CD4-positive, alpha-beta T cell treated with Interleukin-17A for 4 hours (primary cell): ENCODE measurements at regions not wholly inside any gene's neighbourhood (a gene's known extent, or its start where the extent isn't known, plus 50 kb on each side); places are given as distances from the start of the nearest gene placed in this dataset.
"Not testable (repeated sequence)": the region's sequence is repeated elsewhere in the genome, so short reads cannot be mapped to it uniquely, and the experiment has no call there.

Source experiments
- DNase-seq: peaks from one replicate; pipeline ENCODE4 v3.0.0-alpha.2; 2020; ENCODE audit warnings: mixed read lengths

DNA sequence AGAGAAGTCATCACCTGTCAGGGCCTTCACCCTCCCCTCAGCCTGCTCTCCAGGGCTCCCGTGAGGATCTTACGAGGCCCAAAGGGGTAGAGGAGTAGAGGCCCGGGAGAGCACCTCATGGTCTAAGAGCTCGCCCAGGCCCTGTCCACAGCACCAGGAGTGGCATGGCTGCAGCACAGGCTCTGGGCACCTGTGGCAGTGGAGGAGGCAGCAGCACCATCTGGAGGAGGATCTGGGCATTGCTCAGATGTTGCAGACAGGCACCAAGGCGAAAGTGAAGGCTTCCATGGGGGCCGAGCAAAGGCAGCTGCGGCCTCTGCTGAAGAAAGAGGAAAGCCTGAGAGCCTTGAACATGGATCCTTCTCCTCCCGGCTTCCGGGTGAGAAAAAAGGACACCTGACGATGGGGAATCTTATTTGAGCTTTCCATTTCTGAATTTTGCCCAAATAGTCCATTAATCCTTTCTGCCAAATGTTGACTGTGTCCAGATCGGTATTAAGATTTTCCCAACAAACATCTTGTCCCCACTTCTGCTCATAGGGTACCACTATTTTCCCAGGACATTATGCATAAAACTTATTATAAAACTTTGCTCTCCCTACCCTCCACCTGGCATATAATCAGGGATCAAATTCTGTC lies 604.7 kb downstream of the PTPRC start:
- DNase-seq = peak; percentile 63

DNA sequence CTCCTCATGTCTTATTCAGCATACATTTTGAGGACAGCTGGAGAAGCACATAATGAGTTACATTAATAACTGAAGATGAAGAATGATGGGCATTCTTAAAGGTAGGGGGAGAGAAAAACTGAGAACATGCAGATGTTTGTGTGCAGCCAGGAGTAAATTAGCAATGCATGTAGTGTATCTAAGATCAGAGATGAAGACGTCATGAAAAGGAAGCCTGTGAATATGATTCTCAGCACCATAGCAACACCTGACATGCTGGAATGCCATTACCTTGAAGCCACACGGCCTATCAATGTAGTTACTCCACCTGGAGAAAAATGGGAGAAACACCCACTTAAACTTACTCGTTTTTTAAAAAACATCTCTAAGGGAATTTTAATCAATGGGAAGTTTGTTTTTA lies 607.1 kb downstream of the PTPRC start:
- no peak for DNase-seq

DNA sequence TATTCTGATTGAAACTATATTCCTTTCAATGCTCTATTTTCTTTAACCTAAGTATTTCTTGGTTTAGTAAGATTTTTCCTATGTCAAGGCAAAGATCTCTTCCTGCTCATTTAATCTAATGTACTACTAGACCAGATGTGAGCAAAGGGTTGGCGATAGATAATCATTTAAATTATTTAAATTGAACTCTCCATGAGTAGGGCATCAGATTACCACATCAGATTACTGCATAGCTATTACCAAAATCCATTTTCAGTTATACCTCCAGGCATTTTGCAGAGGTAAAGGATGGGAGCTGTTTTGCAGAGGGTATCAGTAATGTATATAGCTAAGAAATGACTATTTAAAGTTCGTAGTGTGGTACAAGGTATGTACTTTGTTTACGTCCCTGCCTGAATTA lies 607.9 kb downstream of the PTPRC start:
- no peak for DNase-seq

DNA sequence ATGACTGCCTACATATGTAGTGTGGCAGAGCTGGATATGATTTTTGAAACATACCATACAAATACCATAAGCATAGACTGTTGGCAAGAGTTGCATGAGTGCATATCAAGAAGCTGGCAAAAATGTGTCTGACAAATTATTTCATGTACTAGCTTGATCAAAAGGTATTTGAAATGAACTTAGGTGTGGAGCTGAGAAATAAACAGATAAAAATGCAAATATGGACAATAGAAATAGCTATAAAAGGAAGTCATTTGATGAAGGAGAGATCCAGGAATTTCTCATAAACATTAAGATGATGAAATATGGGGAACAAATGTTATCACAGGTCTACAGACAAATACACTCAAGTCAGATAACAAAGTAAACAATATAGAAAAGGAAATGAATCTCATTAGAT lies 609.1 kb downstream of the PTPRC start:
- DNase-seq = no peak

DNA sequence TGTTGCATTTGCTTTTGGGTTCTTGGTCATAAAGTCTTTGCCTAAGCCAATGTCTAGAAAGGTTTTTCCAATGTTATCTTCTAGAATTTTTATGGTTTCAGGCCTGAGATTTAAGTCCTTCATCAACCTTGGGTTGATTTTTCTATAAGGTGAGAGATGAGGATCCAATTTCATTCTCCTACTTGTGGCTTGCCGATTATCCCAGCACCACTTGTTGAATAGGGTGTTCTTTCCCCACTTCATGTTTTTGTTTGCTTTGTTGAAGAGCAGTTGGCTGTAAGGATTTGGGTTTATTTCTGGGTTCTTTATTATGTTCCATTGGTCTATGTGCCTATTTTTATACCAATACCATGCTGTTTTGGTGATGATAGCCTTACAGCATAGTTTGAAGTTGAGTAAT lies 615.2 kb downstream of the PTPRC start:
- not testable (repeated sequence) for DNase-seq

DNA sequence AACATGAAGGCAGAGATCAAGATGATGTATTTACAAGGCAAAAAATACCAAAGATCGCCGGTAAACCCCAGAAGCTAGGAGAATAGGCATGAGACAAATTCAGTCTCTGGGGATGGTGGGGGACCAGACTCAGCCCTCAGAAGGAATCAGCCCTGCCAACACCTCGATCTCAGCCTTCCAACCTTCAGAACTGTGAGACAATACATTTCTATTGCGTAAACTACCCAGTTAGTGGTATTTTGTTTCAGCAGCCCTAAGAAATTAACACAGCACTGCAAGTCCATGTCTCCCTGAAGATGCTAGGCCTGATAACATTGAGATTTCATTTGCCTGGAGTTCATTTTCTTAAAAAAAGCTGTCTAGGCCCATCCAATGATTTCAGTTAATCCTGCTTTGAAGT lies 622.5 kb downstream of the PTPRC start:
- no peak for DNase-seq

DNA sequence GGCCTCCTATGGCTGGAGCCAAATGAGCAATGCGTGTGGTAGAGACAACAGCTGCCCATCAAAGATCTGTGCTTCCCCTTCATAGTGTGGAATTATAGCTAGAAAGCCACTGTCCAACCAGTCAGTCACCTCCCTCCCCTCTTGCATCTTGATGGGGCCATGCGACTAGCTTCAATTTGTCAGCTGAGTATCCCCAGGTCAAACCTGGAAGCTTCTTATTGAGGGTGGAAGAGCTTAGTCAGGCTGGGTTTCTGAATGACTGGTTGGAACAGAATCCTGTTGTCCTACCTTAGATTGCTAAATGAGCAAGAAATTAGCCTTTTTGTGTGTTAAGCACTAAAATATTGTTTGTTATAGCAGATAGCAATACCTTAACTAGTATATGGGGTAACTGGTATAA lies 625.4 kb downstream of the PTPRC start:
- DNase-seq = no peak

DNA sequence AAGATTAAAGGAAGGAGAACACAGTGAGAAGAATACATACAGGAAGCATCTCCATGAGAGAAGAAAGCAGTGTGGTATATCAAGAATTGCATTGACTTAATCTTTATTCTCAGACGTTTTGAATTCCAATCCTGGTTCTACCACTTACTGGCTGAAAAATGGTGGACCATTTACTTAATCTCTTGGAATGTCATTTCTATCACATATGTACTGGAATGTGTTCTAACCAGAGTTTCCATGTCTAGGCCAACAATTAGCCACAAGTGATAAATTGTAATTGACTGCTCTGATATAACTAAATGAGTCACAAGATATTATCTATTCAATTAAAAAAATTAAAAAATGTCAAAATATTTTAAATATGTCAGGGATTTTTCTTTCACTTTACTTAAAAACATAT lies 626.1 kb downstream of the PTPRC start:
- no peak for DNase-seq

DNA sequence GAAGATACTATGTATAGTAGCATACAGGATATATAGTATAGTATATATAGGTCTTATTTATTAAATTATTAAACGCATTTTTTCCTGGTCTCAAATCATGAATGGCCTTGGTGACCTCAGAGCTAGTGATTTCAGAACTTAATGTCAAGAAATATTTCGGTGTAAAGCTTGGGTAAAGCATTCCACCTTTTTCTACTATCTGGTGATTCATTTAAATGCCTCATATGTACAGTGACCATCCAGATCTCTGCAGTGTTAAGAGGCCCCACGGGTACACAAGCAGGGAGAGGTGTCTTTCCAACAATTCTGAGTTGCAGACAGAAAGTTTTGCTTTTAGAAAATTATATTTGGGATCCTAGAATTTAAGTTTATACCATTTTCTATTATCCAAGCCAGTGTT lies 626.5 kb downstream of the PTPRC start:
- DNase-seq = no peak

DNA sequence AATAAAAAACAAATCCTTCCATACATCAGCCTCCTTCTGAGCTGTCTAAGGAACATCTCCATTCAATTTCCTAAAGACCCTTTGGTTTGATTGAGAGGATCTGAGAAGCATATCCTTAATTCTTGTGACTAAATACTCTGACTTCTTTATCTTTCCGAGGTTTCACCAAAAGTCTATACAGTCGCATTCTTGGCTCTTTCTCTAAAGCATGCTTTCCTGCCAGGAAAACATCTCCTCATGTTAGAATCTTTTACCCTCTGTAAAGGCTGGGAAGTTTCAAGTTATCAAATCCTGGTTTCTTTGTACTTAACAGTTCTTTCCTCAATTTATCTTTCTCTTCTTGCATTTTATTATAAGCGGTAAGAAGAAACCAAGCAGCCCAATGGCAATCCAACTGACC lies 630.4 kb downstream of the PTPRC start:
- no peak for DNase-seq

DNA sequence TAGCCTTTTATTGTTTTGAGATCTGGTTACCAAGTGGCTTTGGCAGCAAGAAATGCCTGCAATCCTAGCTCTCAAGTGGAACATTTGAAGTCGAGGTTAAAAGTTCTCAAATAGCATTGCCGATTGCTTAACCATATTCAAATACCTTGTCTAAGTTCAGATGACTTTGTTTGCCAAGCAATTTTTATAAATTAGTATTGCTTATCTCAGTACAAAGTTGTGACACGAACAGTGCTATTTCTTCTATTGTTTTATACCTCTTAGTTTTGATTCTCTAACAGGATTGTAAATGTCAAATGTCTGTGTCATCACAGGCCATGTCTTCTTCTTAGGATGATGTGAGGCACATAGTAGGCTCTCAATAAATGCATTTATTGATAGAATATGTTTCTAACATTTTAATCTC lies 633.3 kb downstream of the PTPRC start:
- no peak for DNase-seq

DNA sequence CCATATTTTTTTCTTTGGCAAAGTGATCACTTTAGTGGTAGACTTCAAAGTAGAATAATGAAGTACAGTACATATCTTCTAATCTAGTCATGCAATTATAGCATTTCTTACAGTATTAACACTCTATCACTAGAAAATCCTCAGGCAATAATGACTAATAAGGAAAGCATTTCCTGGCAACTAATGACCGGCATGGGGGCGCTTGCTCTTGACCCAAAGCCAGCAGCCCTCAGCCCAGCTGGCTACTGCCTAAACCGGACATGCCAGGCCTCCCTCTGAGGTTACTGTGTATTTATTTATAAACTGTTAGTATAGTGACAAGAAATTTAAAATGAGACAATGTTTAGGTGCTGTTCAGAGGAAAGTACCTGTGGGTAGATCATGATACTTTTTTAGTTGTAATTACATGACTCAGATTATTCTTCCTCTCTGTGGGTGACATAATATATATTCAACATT lies 633.8 kb downstream of the PTPRC start:
- DNase-seq = no peak

DNA sequence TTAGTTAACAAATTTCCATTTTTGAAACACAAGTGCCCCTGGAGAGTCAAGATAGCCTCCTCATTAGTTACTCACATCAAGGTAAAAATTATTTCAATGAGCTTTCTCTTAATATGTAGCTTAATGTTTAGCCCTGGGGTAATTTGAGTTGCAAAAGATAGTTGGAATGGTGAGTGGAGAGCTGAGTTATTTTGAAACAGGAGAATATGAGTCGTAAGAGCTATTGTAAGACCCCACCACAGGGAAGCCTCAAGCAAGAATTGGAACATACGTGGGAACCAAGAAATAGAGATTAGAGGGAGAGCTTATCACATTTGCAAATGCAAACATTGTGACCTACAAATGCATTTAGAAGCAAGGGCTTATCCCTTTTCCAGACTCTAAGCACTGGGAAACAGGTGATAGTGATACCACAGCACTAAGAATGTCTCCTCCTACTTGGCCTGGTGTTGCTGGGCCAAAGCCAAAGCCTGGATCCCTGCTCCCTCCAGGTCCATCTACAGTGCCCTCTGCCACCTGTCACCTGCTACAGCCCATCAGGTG lies 635.1 kb downstream of the PTPRC start:
- DNase-seq = no peak

DNA sequence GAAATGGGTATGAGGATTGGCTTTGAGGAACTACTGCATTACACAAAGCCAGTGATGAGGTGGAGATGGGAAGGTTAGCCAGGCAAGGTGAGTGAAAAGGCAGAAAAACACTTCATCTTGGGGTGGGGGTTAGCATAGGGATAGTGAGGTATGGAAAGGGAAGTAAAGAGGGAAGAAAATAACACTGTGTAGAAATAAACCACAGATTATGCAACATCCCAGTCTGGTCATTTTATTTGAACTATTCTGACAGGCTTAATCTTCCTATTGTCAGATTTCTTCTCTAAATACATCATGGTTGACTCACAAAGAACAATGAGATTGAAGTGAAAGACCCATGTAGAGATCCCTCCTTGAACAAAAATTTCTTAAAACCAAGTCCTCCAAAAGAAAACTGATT lies 640.2 kb downstream of the PTPRC start:
- DNase-seq = no peak

DNA sequence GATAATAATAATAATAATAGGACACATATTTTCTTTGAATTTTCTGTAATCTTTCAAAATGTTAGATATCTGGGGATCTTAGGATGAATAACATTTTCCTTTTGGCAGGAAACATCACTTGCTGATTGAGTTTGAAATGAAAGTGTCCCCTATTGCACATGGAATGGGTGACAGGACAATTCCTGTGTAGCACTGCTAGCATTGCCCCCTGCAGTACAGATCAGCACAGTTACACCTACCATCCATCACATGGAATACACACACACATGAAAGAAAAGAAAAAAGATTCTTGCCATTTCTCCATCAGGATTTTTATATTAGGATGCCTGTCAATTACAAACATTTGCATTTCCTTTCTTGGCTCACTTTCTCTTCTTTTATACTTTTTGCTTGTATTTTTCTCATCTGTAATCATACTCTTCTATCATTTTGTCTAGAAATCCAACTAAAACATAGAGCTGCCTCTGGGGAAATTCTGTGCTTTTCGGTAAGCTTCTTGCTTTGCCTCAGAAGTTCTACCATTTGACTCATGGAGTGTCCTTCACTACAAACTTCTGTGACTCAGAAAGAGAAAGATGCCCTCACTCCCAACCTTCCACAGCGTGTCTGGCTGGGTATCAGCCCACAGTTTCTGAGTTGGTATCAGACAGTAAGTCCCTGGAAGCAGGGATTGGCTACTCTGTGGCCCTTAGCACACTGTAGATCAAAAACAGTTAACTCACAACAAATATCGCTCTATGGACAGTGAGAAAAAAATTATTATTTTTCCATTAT lies 641.2 kb downstream of the PTPRC start:
- DNase-seq = no peak

DNA sequence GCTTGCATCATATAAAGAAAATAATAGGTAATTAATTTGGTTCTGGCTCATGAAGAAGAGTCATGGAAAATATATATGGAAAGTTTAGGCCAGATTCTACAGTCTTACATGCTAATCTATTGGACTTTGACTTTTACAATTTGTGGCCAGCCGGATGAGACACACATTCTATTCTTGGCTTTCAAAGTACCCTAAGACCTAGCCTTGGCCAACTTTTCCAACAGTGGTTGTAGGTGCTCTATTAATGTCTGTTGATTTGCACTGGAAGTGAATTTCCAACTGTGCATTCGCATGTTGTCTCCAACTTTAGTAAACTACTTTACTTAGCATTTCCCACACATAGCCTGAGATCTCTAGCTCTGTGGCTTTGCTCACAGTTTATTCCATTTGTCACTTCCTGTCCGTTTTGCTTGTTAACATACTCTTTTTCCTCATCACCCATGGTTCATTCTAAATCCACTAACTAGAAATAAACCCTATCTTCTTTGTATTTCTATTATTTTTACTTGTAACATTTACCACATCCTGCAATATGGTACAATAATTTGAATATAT lies 644.0 kb downstream of the PTPRC start:
- DNase-seq = no peak

DNA sequence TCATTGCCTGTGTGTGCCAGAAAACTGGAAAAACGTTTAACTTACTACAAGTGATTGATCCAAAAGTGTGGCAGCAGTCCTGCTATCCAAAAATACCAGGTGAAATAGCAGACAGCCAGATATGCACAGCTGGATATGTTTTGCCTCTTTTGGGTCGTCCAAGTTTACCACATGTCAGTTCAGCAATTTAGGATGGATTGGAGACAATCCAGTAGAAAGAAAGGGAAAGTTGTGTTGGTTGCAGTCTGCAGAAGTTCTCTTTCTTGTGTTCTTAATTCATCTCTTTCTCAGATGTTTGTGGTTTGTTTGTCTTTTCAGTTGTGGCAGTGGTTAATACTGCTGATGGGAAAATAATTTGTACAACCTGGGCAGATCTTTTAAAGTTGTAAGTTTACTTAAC lies 645.0 kb downstream of the PTPRC start:
- no peak for DNase-seq

DNA sequence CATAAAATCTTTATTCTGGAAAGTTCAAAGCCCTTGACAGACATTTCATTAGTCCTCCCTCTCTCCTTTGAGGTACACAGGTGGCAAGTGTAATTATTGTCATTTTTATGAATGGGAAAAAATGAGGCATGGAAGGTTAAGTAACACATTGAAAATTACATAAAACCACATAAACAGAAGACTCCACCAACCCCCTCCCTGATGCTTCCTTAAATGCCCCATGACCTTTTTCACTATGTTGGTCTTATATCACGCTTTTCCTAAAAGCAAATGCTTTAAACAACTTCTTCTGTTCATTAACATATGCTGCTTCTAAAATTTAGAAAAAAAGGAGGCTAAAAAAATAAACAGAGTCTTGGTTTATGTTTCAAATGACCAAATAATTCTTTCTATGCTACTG lies 648.4 kb downstream of the PTPRC start:
- no peak for DNase-seq

DNA sequence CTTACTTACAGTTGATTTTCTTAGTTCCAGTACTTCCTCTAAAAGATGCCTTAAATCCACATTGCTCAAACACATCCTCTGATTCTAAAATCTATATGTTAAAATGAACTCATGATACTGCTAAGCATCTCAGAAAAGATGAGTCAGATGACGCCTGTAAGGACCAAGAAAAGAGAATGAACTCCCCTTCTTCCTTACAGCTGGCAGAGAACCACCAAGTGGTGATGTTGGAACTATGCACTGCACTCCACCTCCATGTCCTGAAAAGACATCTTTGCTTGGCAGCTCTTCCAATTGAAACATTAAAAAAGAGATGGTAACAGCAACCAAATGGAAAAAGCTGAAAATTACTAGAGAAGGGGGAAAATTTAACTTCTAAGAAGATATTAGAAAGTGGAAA lies 648.8 kb downstream of the PTPRC start:
- no peak for DNase-seq

DNA sequence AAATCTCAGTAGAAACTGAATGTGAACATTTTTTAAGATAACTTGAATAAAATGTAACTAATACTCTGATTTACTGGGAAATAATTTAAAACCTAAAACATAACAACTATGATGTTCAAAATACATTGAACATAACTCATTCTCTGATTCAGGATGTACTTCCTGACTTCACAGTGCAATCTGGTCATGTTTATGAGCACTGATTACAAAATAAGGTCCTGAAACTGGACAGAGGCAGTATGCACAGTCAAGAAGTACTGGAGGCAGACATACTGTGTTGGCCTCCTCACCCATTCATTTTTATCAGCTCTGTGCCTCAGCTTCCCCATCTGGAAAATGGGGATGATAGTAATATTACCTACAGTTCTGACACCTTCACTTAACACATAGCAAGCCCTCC lies 651.3 kb downstream of the PTPRC start:
- DNase-seq = no peak

DNA sequence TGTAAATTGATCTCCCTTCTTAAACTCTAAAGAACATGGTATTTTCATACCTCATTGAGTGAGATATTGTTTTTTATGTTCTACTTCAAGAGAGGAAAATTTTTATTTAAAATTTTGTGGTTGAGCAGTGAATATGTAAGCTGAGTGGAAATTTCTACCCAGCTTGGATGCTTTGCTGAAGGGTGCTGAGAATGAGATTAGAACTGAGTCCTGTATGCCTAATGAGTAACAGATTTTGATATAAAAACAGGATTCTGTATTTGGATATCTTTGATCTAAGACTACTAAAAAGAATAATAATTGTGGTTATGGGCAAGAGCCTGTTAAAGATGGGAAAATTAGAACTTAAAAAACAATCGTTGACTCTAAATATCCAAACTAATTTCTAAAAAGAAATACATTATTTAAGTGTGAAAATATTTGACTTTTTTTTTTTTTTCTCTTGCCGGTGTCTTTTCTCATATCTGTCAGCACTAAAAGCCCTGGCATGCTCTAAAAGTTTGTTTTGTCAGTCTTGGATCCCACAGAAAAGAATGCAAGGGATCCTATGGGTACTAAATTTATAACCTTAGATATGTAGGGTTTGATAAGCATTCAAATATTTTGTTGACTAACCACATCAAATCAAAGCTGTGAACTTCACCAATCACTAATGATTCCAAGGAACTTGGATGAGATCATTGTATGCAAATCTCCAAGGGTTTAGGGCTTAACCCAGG lies 652.3 kb downstream of the PTPRC start:
- DNase-seq = no peak

DNA sequence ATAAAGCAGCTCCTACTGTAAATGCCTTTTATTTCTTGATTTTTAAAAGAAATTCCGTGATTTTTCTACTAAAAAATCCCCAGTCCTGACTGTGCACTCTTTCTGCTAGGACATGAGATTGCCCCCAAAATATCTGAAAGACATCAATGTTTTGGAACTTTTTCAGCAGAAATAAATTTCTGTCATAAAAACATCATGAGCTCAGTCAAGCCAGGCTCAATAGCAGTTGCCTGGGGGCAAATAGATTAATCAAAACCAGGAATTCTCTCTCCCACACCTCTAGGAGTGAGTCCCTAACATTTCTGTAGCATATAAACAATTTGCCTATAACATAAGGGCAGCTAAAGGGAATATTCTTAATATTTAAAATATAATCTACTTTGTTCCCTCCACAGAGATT lies 654.1 kb downstream of the PTPRC start:
- no peak for DNase-seq

DNA sequence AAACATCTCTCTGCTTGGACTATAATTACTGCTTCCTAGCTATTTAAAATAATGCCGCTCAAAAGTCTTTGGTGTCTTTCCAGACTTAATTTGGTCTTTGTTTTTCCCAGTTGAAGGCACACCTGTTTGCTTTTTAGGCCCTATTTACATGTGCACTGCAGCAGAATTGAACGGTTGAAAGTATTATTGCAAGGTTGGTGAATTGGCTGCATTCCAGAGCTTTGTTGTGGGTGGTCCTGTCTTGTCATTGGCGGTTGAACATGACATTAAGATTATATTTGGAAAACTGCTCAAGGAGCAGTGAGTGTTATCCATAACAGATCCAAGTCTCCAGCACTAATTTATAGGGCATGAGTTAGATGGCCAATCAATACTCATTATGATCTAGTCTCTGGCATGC lies 656.3 kb downstream of the PTPRC start:
- no peak for DNase-seq

DNA sequence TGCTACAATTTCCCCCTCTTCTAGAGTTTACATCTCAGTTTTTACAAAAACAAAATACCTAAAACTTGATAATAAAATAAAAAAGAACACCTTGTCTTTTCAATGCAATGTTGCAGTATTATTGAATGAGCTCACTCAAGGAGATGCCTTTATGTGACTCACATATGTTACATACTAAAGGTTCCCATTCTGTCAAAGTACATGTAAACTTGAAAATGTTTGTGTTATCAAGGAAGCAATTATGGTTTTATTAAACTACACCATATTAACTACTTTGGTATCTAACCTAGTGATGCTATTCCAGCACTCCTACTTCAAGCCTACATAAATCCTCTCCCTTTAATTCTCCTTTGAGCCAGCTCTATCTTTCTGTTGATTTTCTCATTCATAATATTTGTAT lies 658.3 kb downstream of the PTPRC start:
- no peak for DNase-seq
